B cell (primary cell): ENCODE measurements at regions not wholly inside any gene's neighbourhood (a gene's known extent, or its start where the extent isn't known, plus 50 kb on each side); places are given as distances from the start of the nearest gene placed in this dataset.

Source experiments
- ATAC-seq: fragments of 200-7000 bp; cut with Tn5 transposase; one replicate; pipeline ENCODE4 v1.10.0; 2021; ENCODE audit warnings: low read depth, mild to moderate bottlenecking, moderate number of reproducible peaks, moderate library complexity
- CTCF ChIA-PET: fragments of 350-600 bp; sonication (Branson Sonifier 250); formaldehyde crosslinking; loops from one replicate; lab custom pipeline; 2021; ENCODE audit warnings: antibody characterized with exemption, inconsistent platforms; lab: Charles Lee
- POLR2A ChIA-PET: fragments of 350-600 bp; sonication (Branson Sonifier 250); formaldehyde crosslinking; loops from one replicate; lab custom pipeline; 2021; ENCODE audit warnings: antibody characterized with exemption; lab: Charles Lee
- DNase-seq: peaks from one replicate; pipeline ENCODE4 v3.0.0; 2013
- H2AFZ ChIP-seq: 2 replicates; pipeline ENCODE4 v1.6.1; 2012; ENCODE audit warnings: mild to moderate bottlenecking, low read depth, low read length; ENCODE audit not compliant: insufficient read depth, poor library complexity, severe bottlenecking
- H3K27ac ChIP-seq, 2 donors: 1 replicate in 1 of 2; 2 replicates in 1 of 2; pipeline ENCODE4 v1.5.1; 2012 to 2013; ENCODE audit warnings: low read length in 2 of 2, mild to moderate bottlenecking in 2 of 2, moderate library complexity in 1 of 2
- H3K27me3 ChIP-seq, 4 experiments: fragments of 200-600 bp in 1 of 4; sonication (generic) in 1 of 4; replicated peaks in 1 of 4; 1 replicate in 2 of 4; 2 replicates in 2 of 4; pipeline versions ENCODE4 v1.6.1 to v1.7.0; 2013 to 2016; ENCODE audit warnings: low read length in 3 of 4, mild to moderate bottlenecking in 2 of 4, mixed read lengths in 1 of 4, moderate library complexity in 1 of 4; ENCODE audit not compliant: insufficient read depth in 4 of 4, control insufficient read depth in 3 of 4; ENCODE audit errors: control extremely low read depth in 1 of 4
- H3K36me3 ChIP-seq, 2 experiments: replicated peaks in 1 of 2; 1 replicate in 1 of 2; 2 replicates in 1 of 2; pipeline versions ENCODE4 v1.6.1 to v1.7.1; 2013; ENCODE audit warnings: low read length in 1 of 2; ENCODE audit not compliant: insufficient read depth in 2 of 2, control insufficient read depth in 1 of 2; ENCODE audit errors: control extremely low read depth in 1 of 2, extremely low read depth in 1 of 2
- H3K4me1 ChIP-seq, 2 donors: fragments of 200-600 bp in 1 of 2; sonication (generic) in 1 of 2; 1 replicate in 1 of 2; 2 replicates in 1 of 2; pipeline versions ENCODE4 v1.5.1 to v1.6.1; 2013 to 2017; ENCODE audit warnings: low read length in 2 of 2; ENCODE audit not compliant: control insufficient read depth in 2 of 2, insufficient read depth in 2 of 2
- H3K4me2 ChIP-seq: replicated peaks from 2 replicates; pipeline ENCODE3; 2012; ENCODE audit warnings: mild to moderate bottlenecking, low read depth, low read length; ENCODE audit not compliant: poor library complexity, severe bottlenecking
- H3K4me3 ChIP-seq, 5 experiments: fragments of 200-600 bp in 1 of 5; sonication (generic) in 1 of 5; 1 replicate in 3 of 5; 2 replicates in 2 of 5; pipeline versions ENCODE4 v1.5.1 to v1.7.0; 2011 to 2016; ENCODE audit warnings: low read length in 4 of 5, mild to moderate bottlenecking in 4 of 5, low read depth in 2 of 5, control low read depth in 1 of 5, moderate library complexity in 1 of 5; ENCODE audit not compliant: insufficient read depth in 1 of 5; ENCODE audit errors: control extremely low read depth in 1 of 5, extremely low read depth in 1 of 5
- H3K79me2 ChIP-seq: fragments of 200-600 bp; sonication (generic); one replicate; pipeline ENCODE4 v1.6.0; 2016; ENCODE audit warnings: low read length; ENCODE audit not compliant: control insufficient read depth, insufficient read depth
- H3K9ac ChIP-seq: fragments of 200-600 bp; sonication (generic); 2 replicates; pipeline ENCODE4 v1.6.1; 2017; ENCODE audit warnings: mild to moderate bottlenecking, low read length, moderate library complexity
- H3K9me3 ChIP-seq, 3 donors: one replicate each; pipeline versions ENCODE4 v1.6.1 to v1.7.1; 2013; ENCODE audit warnings: low read length in 2 of 3; ENCODE audit not compliant: control insufficient read depth in 2 of 3, insufficient read depth in 1 of 3; ENCODE audit errors: control extremely low read depth in 1 of 3
- H4K20me1 ChIP-seq: 2 replicates; pipeline ENCODE4 v1.6.0; 2012; ENCODE audit warnings: mild to moderate bottlenecking, low read length; ENCODE audit not compliant: insufficient read depth, control insufficient read depth, poor library complexity, severe bottlenecking
- H3K27ac Mint-ChIP-seq: one replicate; pipeline ENCODE4 v1.8.0; 2021; ENCODE audit warnings: mixed read lengths
- H3K27me3 Mint-ChIP-seq: one replicate; pipeline ENCODE4 v1.8.0; 2021; ENCODE audit warnings: mixed read lengths
- H3K4me1 Mint-ChIP-seq: one replicate; pipeline ENCODE4 v1.8.0; 2021; ENCODE audit warnings: mixed read lengths
- H3K4me3 Mint-ChIP-seq: one replicate; pipeline ENCODE4 v1.8.0; 2021; ENCODE audit warnings: mixed read lengths
- H3K9me3 Mint-ChIP-seq: one replicate; pipeline ENCODE4 v1.8.0; 2022; ENCODE audit warnings: mixed read lengths; ENCODE audit not compliant: insufficient read depth
- CTCF ChIP-seq: fragments of 200-600 bp; IDR thresholded peaks from one replicate; pipeline ENCODE4 v1.8.0; 2022; ENCODE audit warnings: antibody characterized with exemption, mild to moderate bottlenecking
- EZH2 ChIP-seq: IDR thresholded peaks from 2 replicates; pipeline ENCODE4 v1.6.1; 2012; ENCODE audit warnings: borderline replicate concordance, low read depth, mild to moderate bottlenecking, moderate library complexity, low read length; ENCODE audit not compliant: insufficient read depth, poor library complexity, severe bottlenecking
- WGBS: methylation state at CpG from one replicate; pipeline ENCODE4 v1.1.5; 2013; ENCODE audit warnings: missing lambda C conversion rate; ENCODE audit not compliant: insufficient coverage; 5-methylcytosine and 5-hydroxymethylcytosine counted together
- intact Hi-C: fragments of 100-400 bp; cut with micrococcal nuclease; formaldehyde crosslinking; loops from one replicate; pipeline ENCODE4 v1.10.0; 2022

DNA sequence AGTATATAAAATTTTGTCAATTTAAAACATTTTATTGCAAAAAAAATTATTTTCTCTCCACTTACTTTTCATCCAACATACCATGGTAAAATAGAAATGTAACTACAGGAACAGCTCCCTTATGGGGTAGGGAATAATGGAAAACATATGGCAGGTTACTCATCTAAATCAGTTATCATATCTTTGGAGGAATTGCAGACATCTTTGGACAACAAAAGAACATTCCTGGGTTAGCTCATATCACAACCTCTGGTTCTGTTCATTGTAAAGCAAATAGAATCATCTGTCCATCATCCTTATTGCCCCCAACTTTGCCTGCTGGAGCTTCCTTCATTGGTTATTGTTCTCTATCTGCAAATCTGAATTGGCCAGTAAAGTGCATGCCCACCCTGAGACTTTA is 387.5 kb upstream of the GRID2 start:
- H3K4me1 Mint-ChIP-seq: no peaks in the 10 kb centered on the region
- Histone ChIP-seq H3K9ac (no peak overlapping the region), H3K36me3 (no peaks in the 10 kb centered on the region), H3K79me2 (no peaks in the 10 kb centered on the region), H3K4me3 (no peak overlapping the region), H3K27me3 (no peaks in the 10 kb centered on the region), H2AFZ (no peak overlapping the region), H3K4me2 (no peak overlapping the region), H3K27ac (no peak overlapping the region), H3K9me3 (no peaks in the 10 kb centered on the region), H3K4me1 (no peaks in the 10 kb centered on the region), H4K20me1 (no peaks in the 10 kb centered on the region)
- H3K4me3 Mint-ChIP-seq: no peak overlapping the region
- H3K27ac Mint-ChIP-seq: no peak overlapping the region
- DNase-seq (no peak), ATAC-seq (no peak)
- TF ChIP-seq EZH2 (no peak), CTCF (no peak)
- intact Hi-C loops: no loop called here
- no peaks in the 10 kb centered on the region for H3K9me3 Mint-ChIP-seq
- ChIA-PET CTCF (no interaction called here), POLR2A (no interaction called here)
- no peaks in the 10 kb centered on the region for H3K27me3 Mint-ChIP-seq

- WGBS: 91% methylated on average over 5 of the region's 5 CpGs
- ATAC-seq (no peak), DNase-seq (no peak)
- no peaks in the 10 kb centered on the region for H3K27me3 ChIP-seq
- Mint-ChIP-seq H3K9me3 (no peaks in the 10 kb centered on the region), H3K27me3 (no peaks in the 10 kb centered on the region), H3K4me1 (no peaks in the 10 kb centered on the region), H3K4me3 (no peak overlapping the region), H3K27ac (no peak overlapping the region)
- peaks cover 0 to 7% (median 0%) of the 10 kb centered on the region in 3 donors for H3K9me3 ChIP-seq
- no peak overlapping the region for H3K27ac ChIP-seq
- no peak overlapping the region for H3K4me3 ChIP-seq
- no peak overlapping the region for H3K9ac ChIP-seq
- H3K4me1 ChIP-seq: no peaks in the 10 kb centered on the region
- CTCF ChIA-PET: no interaction called here
- intact Hi-C loops: no loop called here
- no peaks in the 10 kb centered on the region for H3K79me2 ChIP-seq
- TF ChIP-seq CTCF (no peak), EZH2 (no peak)
- POLR2A ChIA-PET: no interaction called here
- no peaks in the 10 kb centered on the region for H3K36me3 ChIP-seq
- H3K4me2 ChIP-seq: no peak overlapping the region
- no peak overlapping the region for H2AFZ ChIP-seq
- no peaks in the 10 kb centered on the region for H4K20me1 ChIP-seq
These were observed 379.1 kb upstream of the GRID2 start for GRCh38 chr4:91924625-91925024.
